ENCODE measurements at regions not wholly inside any gene's neighbourhood (a gene's known extent, or its start where the extent isn't known, plus 50 kb on each side); places are given as distances from the start of the nearest gene placed in this dataset.

DNA sequence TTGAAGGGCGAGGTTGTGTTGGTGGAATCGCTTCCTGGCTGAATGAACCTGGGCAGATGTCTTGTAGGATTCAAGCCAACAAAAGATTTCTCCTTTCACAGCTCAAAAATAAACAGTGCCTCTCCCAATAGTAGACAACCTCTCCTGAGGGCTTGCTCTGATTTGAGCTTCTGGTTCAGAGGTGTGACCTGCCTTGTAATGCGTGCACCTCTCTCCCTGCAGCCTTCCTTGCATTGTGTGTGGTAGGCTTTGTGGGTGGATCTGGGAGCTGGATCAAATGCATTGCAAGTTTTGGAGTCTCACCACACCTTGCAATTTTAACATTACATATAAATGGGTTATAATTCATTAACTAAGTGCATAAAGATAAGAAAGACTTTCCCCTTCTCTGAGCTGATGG, 96.9 kb upstream of the PTCH1 start:
- DNase-seq = no peak

DNA sequence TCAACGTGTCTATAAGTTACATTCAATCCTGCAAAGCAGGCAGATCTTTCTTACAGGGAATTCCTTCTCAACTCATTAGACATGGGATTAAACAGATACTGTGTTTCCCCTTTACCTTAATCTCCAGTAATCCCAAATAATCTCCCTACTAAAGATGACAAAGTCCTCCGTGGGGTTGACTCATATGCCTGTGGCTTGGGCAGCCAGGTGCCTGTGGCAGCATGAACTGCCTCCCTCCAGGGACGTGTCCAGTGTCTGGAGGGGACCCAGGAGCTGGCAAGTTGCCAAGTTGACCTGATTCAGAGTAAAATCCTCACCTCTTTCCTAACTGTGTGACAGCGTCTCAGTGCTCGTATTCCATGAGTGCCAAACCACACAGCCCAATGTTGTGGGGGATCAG, 94.6 kb upstream of the PTCH1 start:
- no peak for DNase-seq

DNA sequence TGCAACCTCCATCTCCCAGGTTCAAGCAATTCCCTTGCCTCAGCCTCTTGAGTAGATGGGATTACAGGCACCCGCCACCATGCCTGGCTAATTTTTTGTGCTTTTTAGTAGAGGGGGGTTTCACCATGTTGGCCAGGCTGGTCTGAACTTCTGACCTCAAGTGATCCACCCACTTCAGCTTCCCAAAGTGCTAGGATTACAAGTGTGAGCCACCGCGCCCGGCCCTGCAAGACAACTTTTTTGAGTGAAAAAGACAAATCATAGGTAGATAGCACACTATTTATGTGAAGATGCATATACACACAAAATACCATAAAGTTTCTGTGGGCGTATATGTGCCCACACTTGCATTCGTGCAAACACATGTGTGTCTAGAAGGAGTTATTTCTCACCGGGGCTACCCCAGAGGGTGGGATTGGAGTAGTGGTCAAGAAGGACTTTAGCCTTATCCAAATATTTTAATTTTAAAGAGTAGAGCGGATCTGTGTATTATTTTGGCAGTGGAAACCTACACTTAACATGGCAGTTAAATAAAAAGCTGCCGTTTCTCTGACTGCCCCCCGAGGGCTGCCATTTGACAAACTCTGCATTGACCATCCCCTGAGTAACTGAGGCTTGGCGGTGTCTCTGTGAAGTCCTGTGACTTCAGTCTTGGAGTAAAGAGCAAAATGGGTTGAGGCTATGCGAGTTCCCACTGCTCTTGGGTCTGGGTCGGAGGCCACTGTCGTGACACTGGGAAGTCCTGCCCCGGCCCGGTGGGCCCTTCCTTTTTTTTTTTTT, 93.4 kb upstream of the PTCH1 start:
- no peak for DNase-seq

DNA sequence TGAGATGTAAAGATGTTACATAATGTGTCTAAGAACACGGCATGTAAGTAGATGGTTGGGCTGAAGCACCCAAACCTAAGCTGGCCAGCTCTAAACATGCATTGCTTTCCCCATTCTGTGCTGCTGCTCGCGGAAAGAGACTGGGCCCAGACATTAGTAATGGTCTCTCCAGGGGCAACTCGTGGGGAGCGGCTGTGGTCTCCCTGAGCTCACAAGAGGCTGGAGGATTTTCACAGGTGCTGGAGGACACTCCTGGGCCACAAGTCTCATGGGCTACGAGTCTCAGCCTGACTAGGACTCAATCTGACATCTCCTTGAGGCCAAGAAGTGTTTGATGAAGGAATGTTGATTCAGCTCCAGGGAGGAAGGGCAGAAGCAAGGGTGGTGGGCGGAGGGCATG, 92.7 kb upstream of the PTCH1 start:
- peak; percentile 15 for DNase-seq

DNA sequence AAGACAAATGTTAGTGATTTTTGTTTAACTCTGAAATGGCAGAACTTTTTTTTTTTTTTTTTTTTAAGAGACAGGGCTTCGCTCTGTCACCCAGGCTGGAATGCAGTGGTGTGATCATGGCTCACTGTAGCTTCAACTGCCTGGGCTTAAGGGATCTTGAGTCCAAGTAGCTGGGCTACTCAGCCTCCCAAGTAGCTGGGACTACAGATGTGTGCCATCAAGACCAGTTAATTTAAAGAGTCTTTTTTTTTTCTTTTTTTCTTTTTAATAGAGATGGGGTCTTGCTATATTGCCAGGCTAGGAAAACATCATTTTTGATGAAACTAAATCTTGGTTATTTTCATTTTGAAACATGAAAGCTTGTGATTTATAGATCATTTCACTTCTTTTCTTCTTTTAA, 91.6 kb upstream of the PTCH1 start:
- no peak for DNase-seq

DNA sequence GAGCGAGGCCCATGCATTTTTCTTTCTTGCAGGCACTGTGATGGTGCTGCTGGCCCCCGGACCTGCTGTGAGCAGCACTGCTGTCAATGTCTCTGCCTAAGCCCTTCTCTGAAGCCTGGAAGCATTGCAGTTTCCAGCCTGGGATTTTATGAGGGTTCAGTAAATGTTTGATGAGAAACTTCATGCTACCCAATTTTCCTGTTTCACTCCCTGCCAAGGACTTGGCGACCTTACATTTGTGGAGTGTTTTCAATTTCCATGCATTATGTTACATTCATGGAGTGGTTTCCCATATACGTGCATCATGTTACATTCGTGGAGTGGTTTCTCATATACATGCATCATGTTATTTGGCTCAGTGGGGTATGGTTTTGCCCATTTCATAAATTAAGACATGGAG, 90.7 kb upstream of the PTCH1 start:
- peak; percentile 28 for DNase-seq

DNA sequence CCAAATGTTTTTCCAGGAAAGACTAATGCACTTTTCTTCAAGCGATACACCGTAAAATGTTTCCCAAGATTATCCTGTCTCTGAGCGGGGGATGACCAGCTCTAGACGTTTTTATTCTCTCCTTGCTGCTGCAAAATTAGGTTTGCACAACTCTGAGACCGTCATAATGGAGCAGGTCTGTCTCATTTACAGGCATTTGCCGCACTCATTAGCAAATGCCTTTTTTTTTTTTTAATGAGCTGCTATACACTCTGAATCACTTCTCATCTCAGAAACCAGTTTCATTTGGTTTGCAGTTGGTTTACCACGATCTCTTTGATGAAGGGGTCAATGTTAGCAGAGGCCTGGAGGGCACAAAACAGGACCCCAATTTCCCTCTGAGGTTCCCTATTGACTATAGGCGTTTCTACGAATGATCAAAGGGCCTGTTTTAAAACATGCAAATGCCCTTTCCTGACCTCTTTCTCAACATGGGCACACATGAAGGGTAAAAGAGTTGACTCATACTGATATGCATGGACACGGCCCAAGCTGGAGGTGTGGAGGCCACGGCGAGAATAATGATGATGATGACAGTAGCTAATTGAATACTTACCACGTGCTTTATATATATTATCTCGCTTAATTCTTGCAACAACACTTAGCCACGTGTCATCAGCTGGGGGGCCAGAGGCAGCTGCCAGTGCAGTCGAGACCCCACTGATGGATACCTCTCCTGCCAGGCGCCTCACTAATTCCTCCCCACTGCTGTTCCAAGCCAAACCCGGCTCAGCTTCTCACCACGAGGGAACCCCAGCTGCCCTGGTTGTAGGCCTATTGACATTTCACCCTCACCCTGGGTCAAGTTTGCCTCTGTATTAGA, 89.9 kb upstream of the PTCH1 start:
- DNase-seq = no peak

DNA sequence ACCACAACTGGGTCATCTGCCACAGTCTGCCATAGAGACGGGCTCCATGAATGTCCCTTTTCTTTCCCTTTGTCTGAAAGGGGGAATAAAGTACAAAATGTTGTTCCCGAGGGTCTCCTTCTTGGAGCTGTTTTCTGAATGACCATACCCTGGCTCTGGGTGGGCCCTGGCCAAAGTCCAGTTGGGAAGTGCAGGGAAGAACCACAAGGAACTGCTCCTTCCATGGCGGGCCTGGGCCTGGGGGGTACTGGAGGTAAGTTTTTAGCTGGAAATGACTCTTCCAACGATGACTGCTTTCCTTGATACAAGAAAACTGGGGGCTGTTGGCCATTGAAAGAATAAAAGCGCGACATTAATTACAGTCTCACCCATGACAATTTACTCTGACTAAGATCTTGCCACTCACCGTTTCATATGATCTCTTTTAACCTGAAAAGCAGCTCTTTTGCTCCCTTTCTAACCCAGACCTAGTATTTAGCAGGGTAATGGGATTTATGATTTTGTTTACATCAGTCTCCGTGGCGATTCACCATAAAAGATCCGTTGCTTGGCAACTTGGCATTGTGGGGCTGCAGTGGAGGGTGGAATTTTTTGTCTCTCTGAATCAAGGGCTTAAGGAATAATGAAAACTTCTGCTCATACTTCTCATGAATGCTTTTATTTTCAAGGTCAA, 89.2 kb upstream of the PTCH1 start:
- DNase-seq = peak; percentile 85

DNA sequence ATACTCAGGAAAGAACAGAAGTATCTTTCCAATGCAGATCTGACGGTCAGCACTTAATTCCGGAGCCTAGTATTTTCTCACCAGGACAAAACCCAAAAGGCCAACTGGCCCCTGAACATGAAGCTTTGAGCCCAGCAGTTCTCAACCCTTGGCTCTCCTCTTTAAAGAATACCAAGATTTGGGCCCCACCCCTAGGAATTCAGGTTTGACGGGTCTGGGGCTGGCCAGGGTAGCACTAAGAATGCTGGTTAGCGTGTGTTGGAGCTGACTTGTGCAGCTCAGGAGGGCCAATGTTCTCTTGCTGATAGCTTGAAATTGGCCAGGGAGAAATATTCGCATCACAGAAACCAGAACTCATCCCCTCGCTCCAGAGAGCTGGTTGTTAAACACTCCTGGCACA, 88.3 kb upstream of the PTCH1 start:
- DNase-seq = peak; percentile 25

DNA sequence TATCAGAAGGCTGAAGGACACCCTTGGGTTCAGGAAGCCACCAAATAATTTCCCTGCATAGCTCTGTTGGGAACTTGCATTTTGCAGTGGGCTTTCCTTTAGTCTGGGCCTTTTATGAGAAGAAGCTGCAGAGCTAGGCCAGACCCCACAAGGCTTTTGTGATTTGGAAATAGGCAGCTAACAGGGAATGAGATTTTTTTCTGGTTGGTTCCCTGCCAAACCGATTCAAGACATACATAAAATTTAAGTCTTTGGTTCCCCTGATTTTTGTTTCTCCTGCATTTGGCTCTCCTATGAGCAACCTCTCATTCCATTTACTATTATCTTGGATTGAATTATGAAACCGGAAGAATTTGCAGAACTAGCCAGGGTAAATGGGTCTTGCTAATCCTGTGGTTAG, 81.5 kb upstream of the PTCH1 start:
- no peak for DNase-seq

DNA sequence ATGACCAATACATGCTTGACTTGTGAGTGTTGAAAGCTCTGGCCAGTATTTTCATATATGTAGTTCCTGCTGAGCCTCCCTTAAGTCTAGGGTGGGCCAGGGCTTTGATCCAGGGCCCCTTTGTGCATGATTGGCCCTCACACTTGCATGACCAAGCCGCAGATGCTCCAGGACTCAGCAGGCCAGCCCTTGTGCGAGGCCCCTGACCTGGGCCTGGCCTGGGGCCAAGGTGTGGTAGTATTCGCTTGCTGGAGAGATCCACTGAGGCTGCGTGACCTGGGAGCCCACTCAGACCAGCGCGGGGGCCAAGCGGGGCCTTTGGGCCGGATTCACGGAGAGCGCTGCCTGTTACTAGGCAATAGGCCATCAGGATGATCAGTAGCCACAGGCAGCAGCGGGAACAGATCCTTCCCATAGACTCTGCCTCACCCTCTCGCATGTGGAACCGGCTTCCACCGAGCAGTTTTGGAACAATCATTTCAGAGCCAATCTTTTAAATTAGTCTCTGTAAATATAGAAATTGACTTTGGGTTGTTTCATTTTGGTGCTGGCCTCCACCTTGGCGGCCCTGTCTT, 79.0 kb upstream of the PTCH1 start:
- DNase-seq = no peak

DNA sequence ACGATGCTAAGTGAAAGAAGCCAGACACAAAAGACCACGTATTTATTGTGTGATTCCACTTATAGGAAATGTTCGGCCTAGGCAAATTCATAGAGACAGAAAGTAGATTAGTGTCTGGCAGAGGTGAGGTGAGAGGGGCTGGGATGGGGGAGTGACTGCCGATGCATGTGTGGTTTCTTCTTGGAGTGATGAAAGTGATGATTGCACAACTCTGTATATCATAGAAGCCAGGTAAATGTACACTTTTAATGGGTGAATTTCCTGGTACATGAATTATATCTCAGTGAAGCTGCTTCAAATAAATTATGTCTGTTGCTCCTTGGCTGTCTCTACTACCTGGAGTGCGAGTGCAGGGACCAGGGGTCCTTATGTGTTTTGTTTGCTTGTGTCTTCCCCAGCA, 76.2 kb upstream of the PTCH1 start:
- DNase-seq = no peak

DNA sequence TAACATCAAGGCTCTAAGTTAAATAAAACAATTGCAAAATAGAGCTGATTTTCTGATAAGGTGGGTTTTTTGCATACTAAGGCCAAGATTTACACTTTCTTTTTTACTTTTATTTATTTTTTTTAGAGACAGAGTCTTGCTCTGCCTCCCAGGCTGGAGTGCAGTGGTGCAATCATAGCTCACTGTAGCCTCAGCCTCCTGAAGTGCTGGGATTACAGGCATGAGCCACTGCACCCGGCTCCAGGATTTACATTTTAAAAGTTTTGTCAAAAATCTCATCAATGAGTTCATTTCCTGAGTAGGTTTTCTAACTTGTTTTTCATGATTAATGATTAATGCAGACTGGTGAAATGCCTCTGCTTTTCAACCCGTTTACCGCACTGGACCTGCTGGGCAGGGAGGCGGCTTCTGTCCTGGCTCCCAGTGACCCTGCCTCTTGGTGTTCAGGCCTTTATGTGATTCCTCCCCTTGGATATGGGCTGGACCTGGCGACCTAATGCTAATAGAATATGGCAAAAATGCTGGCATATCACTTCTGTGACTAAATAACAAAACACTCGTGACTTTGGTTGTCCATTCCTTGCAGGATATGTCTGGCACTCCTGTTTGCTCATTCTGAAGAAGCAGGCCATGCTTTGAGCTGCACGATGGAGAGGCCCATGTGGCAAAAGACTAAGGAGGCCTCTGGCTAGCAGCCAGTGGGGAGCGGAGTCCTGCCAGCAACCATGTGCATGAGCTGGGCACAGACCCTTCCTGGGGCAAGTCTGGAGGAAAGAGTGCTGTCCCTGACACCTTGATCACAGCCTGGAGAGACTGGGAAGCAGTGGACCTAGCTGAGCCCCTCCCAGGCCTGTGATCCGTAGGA, 72.2 kb upstream of the PTCH1 start:
- no peak for DNase-seq

DNA sequence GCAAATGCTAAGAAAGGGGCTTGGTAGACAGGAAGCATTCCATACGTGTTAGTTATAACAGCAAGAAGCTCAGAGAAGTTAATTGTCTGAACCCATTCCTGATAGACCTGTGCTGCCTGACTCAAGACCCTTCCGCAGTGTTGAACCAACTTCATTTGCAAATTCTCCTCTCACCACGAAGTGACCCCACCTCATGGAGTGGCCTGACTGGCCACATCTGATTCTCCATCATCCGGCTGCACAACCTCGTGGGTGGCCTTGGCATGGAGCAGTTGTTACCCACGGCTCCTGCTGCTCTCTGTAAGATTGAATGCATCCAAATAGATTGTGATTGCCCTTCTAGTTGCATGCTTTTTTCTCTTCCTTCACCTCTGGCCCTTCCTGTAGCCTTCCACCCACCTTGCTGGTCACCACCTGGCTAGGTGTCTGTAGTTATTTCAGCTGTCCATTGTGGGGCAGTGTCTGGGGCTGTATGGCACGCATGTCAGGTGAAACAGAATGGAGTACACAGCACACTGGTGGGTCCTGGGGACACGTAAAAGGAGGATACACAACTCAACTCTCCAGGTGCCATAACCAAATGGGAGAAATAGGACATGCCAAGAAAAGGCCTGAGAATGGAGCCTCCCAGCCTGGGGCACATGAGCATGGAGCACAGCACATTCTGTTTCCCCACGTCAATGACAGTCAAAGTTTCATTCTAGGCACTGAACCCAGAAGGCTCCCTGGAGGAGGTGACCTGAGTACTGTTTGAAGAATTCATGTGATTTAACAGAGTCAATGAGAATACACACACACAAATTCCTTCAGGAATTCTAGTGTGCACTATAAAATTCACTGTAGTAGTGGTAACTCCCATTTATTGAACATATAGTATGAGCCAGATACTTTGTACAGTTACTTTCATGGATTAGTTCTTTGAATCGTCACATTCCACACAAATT, 70.5 kb upstream of the PTCH1 start:
- DNase-seq = no peak

DNA sequence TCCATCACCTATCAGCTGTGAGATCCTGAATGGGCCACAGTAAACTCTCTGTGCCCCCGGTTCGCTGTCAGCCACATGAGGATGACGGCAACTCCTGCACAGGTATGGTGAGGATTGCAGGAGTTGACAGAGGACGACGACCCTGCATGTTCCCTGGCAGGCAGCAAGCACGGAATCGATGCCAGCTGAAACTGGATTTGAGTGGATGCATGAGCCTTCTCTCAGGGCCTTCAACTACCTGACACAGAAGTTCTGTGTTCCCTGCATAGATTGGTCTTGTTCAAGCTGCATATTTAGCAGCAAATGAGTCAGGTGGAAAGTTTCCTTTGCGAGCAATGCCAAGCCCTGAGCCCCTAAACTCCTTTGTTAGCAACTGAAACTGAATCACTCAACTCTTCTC, 69.6 kb upstream of the PTCH1 start:
- DNase-seq = no peak

DNA sequence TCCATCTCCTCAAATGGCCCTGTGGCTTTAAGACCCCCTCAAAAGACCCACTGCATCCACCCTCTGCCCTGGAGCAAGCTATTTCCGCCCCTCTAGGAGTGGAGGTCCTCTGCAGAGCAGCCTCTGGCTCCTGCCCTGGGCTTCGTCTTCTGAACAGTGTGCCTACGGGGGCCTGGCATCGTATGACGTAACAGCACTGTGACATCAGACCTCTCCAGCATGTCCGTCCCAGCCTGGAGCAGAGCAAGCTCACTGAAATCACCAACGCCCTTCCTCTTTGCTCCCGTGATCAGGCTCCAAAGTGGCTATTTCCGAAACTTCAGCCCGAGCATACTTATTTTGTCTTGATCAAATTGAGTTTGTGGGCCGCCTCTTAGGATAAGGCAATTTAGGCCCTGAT, 69.1 kb upstream of the PTCH1 start:
- DNase-seq = no peak

DNA sequence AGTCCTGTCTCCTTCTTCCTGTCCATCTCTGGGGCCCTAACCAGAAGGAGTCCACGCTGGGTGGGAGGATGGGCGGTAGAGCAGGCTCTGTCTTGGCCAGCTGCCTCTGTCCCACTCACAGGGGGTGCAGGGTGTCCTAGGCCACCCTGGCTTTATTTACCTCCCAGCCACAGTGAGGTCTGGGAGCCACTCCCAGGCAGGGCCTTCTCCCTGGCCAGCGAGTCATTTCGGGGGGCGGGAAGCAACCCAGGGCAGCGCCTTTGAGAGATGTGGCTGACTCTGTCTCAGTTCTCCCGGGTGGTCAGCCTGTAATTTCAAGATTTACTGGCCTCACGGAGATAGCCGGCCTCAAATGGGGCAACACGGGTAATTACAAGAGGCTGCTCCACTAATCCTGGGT, 67.4 kb upstream of the PTCH1 start:
- DNase-seq = no peak

DNA sequence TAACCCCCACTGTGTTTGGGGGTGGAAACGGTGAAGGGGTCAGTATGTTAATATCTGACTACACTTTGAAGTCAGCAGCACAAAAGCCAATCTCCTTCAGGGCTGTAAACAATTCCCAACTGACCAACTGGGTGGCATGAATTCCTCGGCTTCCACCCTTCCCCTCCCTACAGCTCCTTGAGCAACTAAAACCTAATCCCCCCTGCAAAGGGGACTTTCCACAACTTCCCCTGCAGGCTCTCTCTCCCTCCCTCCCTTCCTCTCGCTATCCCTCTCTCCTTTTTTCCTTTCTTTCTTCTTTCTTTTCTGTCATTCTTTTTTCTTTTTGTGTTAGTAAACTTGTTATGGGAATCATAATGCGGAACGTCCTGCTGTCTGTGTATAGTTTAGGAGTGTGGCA, 65.1 kb upstream of the PTCH1 start:
- no peak for DNase-seq

DNA sequence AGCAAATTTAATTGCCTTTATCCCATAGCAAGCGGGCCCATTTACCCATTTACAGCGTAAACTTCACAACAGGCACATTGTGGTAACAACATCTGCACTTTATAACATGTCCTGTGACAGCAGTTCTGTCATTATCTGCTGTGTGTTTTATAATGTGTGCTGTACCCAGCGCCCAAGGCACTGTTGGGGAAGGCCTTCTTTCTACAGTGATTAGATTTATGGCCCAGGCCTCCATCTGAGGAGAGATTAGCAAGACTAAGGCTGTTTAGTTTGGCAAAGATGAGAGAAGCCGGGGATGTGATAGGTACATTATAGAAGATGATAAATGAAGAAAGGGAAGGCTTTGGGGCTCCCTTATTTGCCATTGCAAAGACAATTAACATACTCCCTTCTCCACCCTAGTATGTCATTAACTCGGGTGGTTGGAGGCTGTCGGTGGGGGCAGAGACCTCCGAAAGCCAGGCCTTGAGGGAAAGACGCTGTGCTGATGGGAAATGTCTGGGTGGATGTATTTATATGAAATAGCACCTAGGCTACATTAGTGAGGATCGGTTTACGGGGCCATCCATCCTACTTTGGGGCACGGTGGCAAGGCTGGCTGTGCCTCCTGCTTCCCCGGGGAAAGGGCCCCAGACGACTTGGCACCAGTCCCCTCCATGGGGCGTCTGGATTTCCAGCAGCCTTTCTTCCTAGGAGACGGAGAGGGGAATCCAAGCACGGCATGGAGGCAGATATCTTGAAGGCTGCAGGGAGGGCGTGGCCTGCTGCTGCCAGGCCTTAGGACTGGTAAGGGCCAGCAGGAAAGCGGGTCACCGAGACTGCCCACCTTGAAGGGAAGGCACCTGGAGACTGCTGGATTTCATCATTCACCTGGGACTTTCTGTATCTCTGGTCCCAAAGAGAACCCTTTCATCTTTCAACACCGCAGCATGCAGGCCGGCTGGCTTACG, 64.3 kb upstream of the PTCH1 start:
- DNase-seq = no peak

Measured in tongue (tissue), 1 donor.